SK-N-DZ (cell line): ENCODE measurements at regions not wholly inside any gene's neighbourhood (a gene's known extent, or its start where the extent isn't known, plus 50 kb on each side); places are given as distances from the start of the nearest gene placed in this dataset.
A peak's percentile ranks its signal among the peaks of the same experiment; 100 is the strongest.

ENCODE experiments used
- DNase-seq: peaks from one replicate; pipeline ENCODE4 v3.0.0-alpha.2; 2015; ENCODE audit warnings: low spot score

GRCh38 chr17:72574675-72575510 is 454.1 kb downstream of the SOX9 start:
- no peak for DNase-seq

GRCh38 chr17:72575542-72576233 is 454.9 kb downstream of the SOX9 start:
- DNase-seq = no peak

- no peak for DNase-seq
Measured at GRCh38 chr17:72576289-72576759, 455.5 kb downstream of the SOX9 start.

GRCh38 chr17:72578817-72579470 is 458.1 kb downstream of the SOX9 start:
- no peak for DNase-seq

- no peak for DNase-seq
Measured at GRCh38 chr17:72579990-72580320, 459.1 kb downstream of the SOX9 start.

- DNase-seq = no peak
Measured at GRCh38 chr17:72580321-72581127, 459.7 kb downstream of the SOX9 start.

GRCh38 chr17:72587156-72587555 is 466.3 kb downstream of the SOX9 start:
- DNase-seq = no peak

- DNase-seq = no peak
Measured at GRCh38 chr17:72587773-72588511, 467.1 kb downstream of the SOX9 start.

- no peak for DNase-seq
Measured at GRCh38 chr17:72588561-72588960, 467.7 kb downstream of the SOX9 start.

GRCh38 chr17:72588961-72589360 is 468.1 kb downstream of the SOX9 start:
- no peak for DNase-seq

GRCh38 chr17:72590382-72590781 is 469.6 kb downstream of the SOX9 start:
- no peak for DNase-seq

GRCh38 chr17:72590882-72591281 is 470.1 kb downstream of the SOX9 start:
- no peak for DNase-seq

GRCh38 chr17:72591289-72592241 is 470.7 kb downstream of the SOX9 start:
- no peak for DNase-seq

GRCh38 chr17:72592242-72592966 is 471.6 kb downstream of the SOX9 start:
- peak; percentile 84 for DNase-seq

- no peak for DNase-seq
Measured at GRCh38 chr17:72592967-72593325, 472.1 kb downstream of the SOX9 start.

- no peak for DNase-seq
Measured at GRCh38 chr17:72594248-72594647, 473.4 kb downstream of the SOX9 start.
